Neural cell (in vitro differentiated cells): ENCODE measurements at regions not wholly inside any gene's neighbourhood (a gene's known extent, or its start where the extent isn't known, plus 50 kb on each side); places are given as distances from the start of the nearest gene placed in this dataset.

Source experiments
- H2AFZ ChIP-seq: fragments of 200-600, 300-800 bp; sonication (generic), shearing (Covaris generic); 2 replicates; pipeline ENCODE4 v1.6.0; 2014; ENCODE audit warnings: low read depth, mild to moderate bottlenecking, antibody characterized with exemption, low read length, moderate library complexity
- H3F3A ChIP-seq: fragments of 200-600 bp; shearing (Covaris generic); 2 replicates; pipeline ENCODE4 v1.6.1; 2016; ENCODE audit warnings: mild to moderate bottlenecking, moderate library complexity, mixed read lengths, antibody characterized with exemption, low read length; ENCODE audit not compliant: insufficient read depth, poor library complexity, severe bottlenecking
- H3K27ac ChIP-seq: fragments of 200-600, 300-800 bp; sonication (generic), shearing (Covaris generic); 2 replicates; pipeline ENCODE4 v1.5.1; 2014; ENCODE audit warnings: mild to moderate bottlenecking, low read length, moderate library complexity
- H3K27me3 ChIP-seq: fragments of 300-800, 200-600 bp; sonication (generic), shearing (Covaris generic); 2 replicates; pipeline ENCODE4 v1.6.0; 2014; ENCODE audit warnings: mild to moderate bottlenecking, low read depth, low read length, moderate library complexity; ENCODE audit not compliant: insufficient read depth
- H3K36me3 ChIP-seq: fragments of 300-800, 200-600 bp; sonication (generic), shearing (Covaris generic); 2 replicates; pipeline ENCODE4 v1.5.1; 2014; ENCODE audit warnings: mild to moderate bottlenecking, antibody characterized with exemption, low read length, moderate library complexity; ENCODE audit not compliant: insufficient read depth
- H3K4me2 ChIP-seq: fragments of 300-800, 200-600 bp; sonication (generic), shearing (Covaris generic); 2 replicates; pipeline ENCODE4 v1.6.0; 2014; ENCODE audit warnings: mild to moderate bottlenecking, low read length
- H3K4me3 ChIP-seq: fragments of 300-800, 200-600 bp; sonication (generic), shearing (Covaris generic); 2 replicates; pipeline ENCODE4 v1.5.1; 2014; ENCODE audit warnings: mild to moderate bottlenecking, low read length, moderate library complexity
- H3K79me2 ChIP-seq: fragments of 200-600 bp; shearing (Covaris generic); replicated peaks from 2 replicates; pipeline ENCODE4 v1.6.0; 2014; ENCODE audit warnings: mild to moderate bottlenecking, low read length, moderate library complexity; ENCODE audit not compliant: insufficient read depth
- H3K9ac ChIP-seq: fragments of 300-800, 200-600 bp; sonication (generic), shearing (Covaris generic); 2 replicates; pipeline ENCODE4 v1.6.1; 2016; ENCODE audit warnings: mild to moderate bottlenecking, low read length, mixed read lengths
- H3K9me2 ChIP-seq: fragments of 200-600 bp; shearing (Covaris generic); 2 replicates; pipeline ENCODE4 v1.6.1; 2016; ENCODE audit warnings: mild to moderate bottlenecking, low read length, mixed read lengths; ENCODE audit not compliant: insufficient read depth
- H3K9me3 ChIP-seq: fragments of 200-600, 300-800 bp; sonication (generic), shearing (Covaris generic); 2 replicates; pipeline ENCODE4 v1.6.1; 2016; ENCODE audit warnings: mild to moderate bottlenecking, mixed run types, low read length, moderate library complexity, mixed read lengths
- H4K20me1 ChIP-seq: fragments of 200-600 bp; shearing (Covaris generic); 2 replicates; pipeline ENCODE4 v1.6.1; 2016; ENCODE audit warnings: mild to moderate bottlenecking, mixed run types; ENCODE audit not compliant: insufficient read depth
- CTCF ChIP-seq: fragments of 450-650 bp; IDR thresholded peaks from 2 replicates; pipeline ENCODE4 v1.5.1; 2014; ENCODE audit warnings: antibody characterized with exemption, mild to moderate bottlenecking, moderate library complexity; ENCODE audit not compliant: poor library complexity, severe bottlenecking
- EP300 ChIP-seq: fragments of 450-650 bp; conservative IDR thresholded peaks from 2 replicates; pipeline ENCODE4 v1.6.1; 2014; ENCODE audit warnings: antibody characterized with exemption, mild to moderate bottlenecking, moderate library complexity; ENCODE audit not compliant: poor library complexity, severe bottlenecking
- EZH2 ChIP-seq: fragments of 200-600, 300-800 bp; shearing (Covaris generic), sonication (generic); IDR thresholded peaks from 2 replicates; pipeline ENCODE4 v1.6.1; 2014; ENCODE audit warnings: antibody characterized with exemption, low read length, borderline replicate concordance, mild to moderate bottlenecking; ENCODE audit not compliant: insufficient read depth, poor library complexity, severe bottlenecking
- MXI1 ChIP-seq: fragments of 450-650 bp; conservative IDR thresholded peaks from 2 replicates; pipeline ENCODE4 v1.6.1; 2014; ENCODE audit warnings: antibody characterized with exemption, mild to moderate bottlenecking; ENCODE audit not compliant: poor library complexity, severe bottlenecking
- POLR2AphosphoS5 ChIP-seq: IDR thresholded peaks from 2 replicates; pipeline ENCODE4 v1.6.1; 2012
- RAD21 ChIP-seq: fragments of 450-650 bp; conservative IDR thresholded peaks from 2 replicates; pipeline ENCODE4 v1.6.1; 2014; ENCODE audit warnings: antibody characterized with exemption, mild to moderate bottlenecking, moderate library complexity
- REST ChIP-seq: IDR thresholded peaks from 2 replicates; pipeline ENCODE4 v1.6.1; 2012; ENCODE audit warnings: borderline replicate concordance
- SMC3 ChIP-seq: fragments of 450-650 bp; conservative IDR thresholded peaks from 2 replicates; pipeline ENCODE4 v1.6.1; 2014; ENCODE audit warnings: antibody characterized with exemption, mild to moderate bottlenecking, moderate library complexity; ENCODE audit not compliant: poor library complexity
- TAF1 ChIP-seq: IDR thresholded peaks from 2 replicates; pipeline ENCODE4 v1.6.1; 2012; ENCODE audit warnings: low read depth

GRCh38 chr4:157961229-157961990, 211.4 kb downstream of the GASK1B start:
- no peak overlapping the region for H3K4me3 ChIP-seq
- no peaks in the 10 kb centered on the region for H4K20me1 ChIP-seq
- no peak overlapping the region for H2AFZ ChIP-seq
- no peaks in the 10 kb centered on the region for H3K27me3 ChIP-seq
- H3K27ac ChIP-seq: no peak overlapping the region
- H3K79me2 ChIP-seq: no peaks in the 10 kb centered on the region
- no peak overlapping the region for H3K9ac ChIP-seq
- no peak overlapping the region for H3K4me2 ChIP-seq
- no peaks in the 10 kb centered on the region for H3F3A ChIP-seq
- H3K9me2 ChIP-seq: no peaks in the 10 kb centered on the region
- no peaks in the 10 kb centered on the region for H3K36me3 ChIP-seq
- H3K9me3 ChIP-seq: no peaks in the 10 kb centered on the region
- TF ChIP-seq POLR2AphosphoS5: no peak
- no peak for TF ChIP-seq CTCF
- no peak for TF ChIP-seq TAF1
- TF ChIP-seq EZH2: no peak
- TF ChIP-seq SMC3: no peak
- no peak for TF ChIP-seq EP300
- no peak for TF ChIP-seq MXI1
- TF ChIP-seq RAD21: no peak
- TF ChIP-seq REST: no peak

- Histone ChIP-seq H3K4me3 (no peak overlapping the region), H3K27me3 (no peaks in the 10 kb centered on the region), H4K20me1 (no peaks in the 10 kb centered on the region), H3K27ac (no peak overlapping the region), H3K9me2 (no peaks in the 10 kb centered on the region), H2AFZ (no peak overlapping the region), H3K9ac (no peak overlapping the region), H3K36me3 (no peaks in the 10 kb centered on the region), H3K79me2 (no peaks in the 10 kb centered on the region), H3K9me3 (no peaks in the 10 kb centered on the region), H3F3A (no peaks in the 10 kb centered on the region), H3K4me2 (no peak overlapping the region)
- TF ChIP-seq EZH2 (no peak), MXI1 (no peak), REST (no peak), TAF1 (no peak), CTCF (no peak)
These were observed 214.9 kb downstream of the GASK1B start for GRCh38 chr4:157957905-157958304.
